GM12878 (cell line): ENCODE measurements at regions not wholly inside any gene's neighbourhood (a gene's known extent, or its start where the extent isn't known, plus 50 kb on each side); places are given as distances from the start of the nearest gene placed in this dataset.

Source experiments
- ATAC-seq: fragments of 200-7000 bp; cut with Tn5 transposase; 3 replicates; pipeline ENCODE4 v1.9.1; 2020; ENCODE audit warnings: mild to moderate bottlenecking, moderate library complexity
- BruUV-seq: library from RNA; stranded (reverse); fragments of 400-500 nt; replicated peaks from 2 replicates; lab custom pipeline; 2021; lab: Mats Ljungman, UMichigan
- CTCF ChIA-PET: fragments of 300-600 bp; sonication (Branson Sonifier 250); formaldehyde crosslinking; extraction: SDS; loops from one replicate; lab custom pipeline; 2021; ENCODE audit warnings: inconsistent platforms; lab: Yijun Ruan, JAX
- POLR2A ChIA-PET: fragments of 350-600 bp; formaldehyde crosslinking; extraction: SDS; loops from one replicate; lab custom pipeline; 2021; ENCODE audit warnings: inconsistent platforms; lab: Charles Lee
- RAD21 ChIA-PET: fragments of 300-600 bp; sonication (Branson Sonifier 250); formaldehyde crosslinking; loops from one replicate; lab custom pipeline; 2023; ENCODE audit warnings: antibody characterized with exemption; ENCODE audit not compliant: unreplicated experiment; lab: Charles Lee
- SMC1A ChIA-PET: fragments of 300-600 bp; sonication (Branson Sonifier 250); formaldehyde crosslinking; loops from one replicate; lab custom pipeline; 2023; ENCODE audit not compliant: unreplicated experiment, uncharacterized antibody; lab: Charles Lee
- DNase-seq: peaks from one replicate; pipeline ENCODE4 v3.0.0-alpha.2; 2011; ENCODE audit warnings: low read depth, low spot score
- FAIRE-seq: peaks from 3 replicates; lab custom pipeline; 2011; peaks lifted over from hg19 to GRCh38; lab: Jason Lieb, UNC
- H2AFZ ChIP-seq: 2 replicates; pipeline ENCODE4 v1.6.0; 2011; ENCODE audit warnings: low read depth, low read length, control low read depth; ENCODE audit not compliant: control insufficient read depth
- H3K27ac ChIP-seq: 2 replicates; pipeline ENCODE4 v1.5.1; 2011; ENCODE audit warnings: control low read depth; ENCODE audit not compliant: control insufficient read depth, insufficient read depth
- H3K27me3 ChIP-seq, 2 experiments: replicated peaks in 1 of 2; 2 replicates each; pipeline versions ENCODE4 v1.6.0 to v1.6.1; 2011; ENCODE audit warnings: low read length in 1 of 2; ENCODE audit not compliant: control insufficient read depth in 2 of 2, insufficient read depth in 2 of 2
- H3K36me3 ChIP-seq, 2 experiments: 2 replicates each; pipeline ENCODE4 v1.5.1; 2011; ENCODE audit warnings: low read length in 1 of 2; ENCODE audit not compliant: control insufficient read depth in 2 of 2, insufficient read depth in 2 of 2
- H3K4me1 ChIP-seq: 2 replicates; pipeline ENCODE4 v1.6.1; 2011; ENCODE audit warnings: mild to moderate bottlenecking, low read length, moderate library complexity, mixed read lengths; ENCODE audit not compliant: control insufficient read depth, insufficient read depth
- H3K4me2 ChIP-seq: 2 replicates; pipeline ENCODE4 v1.6.0; 2011; ENCODE audit warnings: control low read depth; ENCODE audit not compliant: control insufficient read depth, insufficient read depth
- H3K4me3 ChIP-seq: fragments of 200-600 bp; sonication (generic); 2 replicates; pipeline ENCODE4 v1.5.1; 2016
- H3K79me2 ChIP-seq: 2 replicates; pipeline ENCODE4 v1.6.0; 2011; ENCODE audit warnings: low read length; ENCODE audit not compliant: control insufficient read depth, insufficient read depth
- H3K9ac ChIP-seq: 2 replicates; pipeline ENCODE4 v1.8.0; 2011; ENCODE audit warnings: low read length, control low read depth, mixed read lengths; ENCODE audit not compliant: control insufficient read depth, insufficient read depth
- H3K9me3 ChIP-seq: replicated peaks from 3 replicates; pipeline ENCODE4 v1.5.1; 2011; ENCODE audit warnings: mild to moderate bottlenecking, low read length; ENCODE audit not compliant: control insufficient read depth, insufficient read depth
- H4K20me1 ChIP-seq: 2 replicates; pipeline ENCODE4 v1.6.0; 2011; ENCODE audit not compliant: control insufficient read depth, insufficient read depth
- ATF7 ChIP-seq: fragments of 450-650 bp; IDR thresholded peaks from 2 replicates; pipeline ENCODE4 v1.6.1; 2016; ENCODE audit warnings: low read depth, mild to moderate bottlenecking
- CHD2 ChIP-seq: IDR thresholded peaks from 2 replicates; pipeline ENCODE4 v1.6.1; 2011; ENCODE audit warnings: low read depth, low read length, improper control_type of control experiment, borderline replicate concordance
- EZH2 ChIP-seq: IDR thresholded peaks from 2 replicates; pipeline ENCODE4 v1.6.1; 2012; ENCODE audit warnings: low read depth, mild to moderate bottlenecking, control low read depth, inconsistent platforms, low read length, borderline replicate concordance; ENCODE audit not compliant: control insufficient read depth
- GATAD2B ChIP-seq: fragments of 450-650 bp; conservative IDR thresholded peaks from 2 replicates; pipeline ENCODE4 v1.6.1; 2017; ENCODE audit warnings: low read depth, mild to moderate bottlenecking, moderate library complexity
- MTA2 ChIP-seq: fragments of 450-650 bp; IDR thresholded peaks from 2 replicates; pipeline ENCODE4 v1.6.1; 2016; ENCODE audit warnings: low read depth, mild to moderate bottlenecking, moderate library complexity
- MTA3 ChIP-seq: IDR thresholded peaks from 2 replicates; pipeline ENCODE4 v1.6.1; 2012; ENCODE audit warnings: low read length, inconsistent platforms, borderline replicate concordance
- MYB ChIP-seq: fragments of 150-350 bp; IDR thresholded peaks from 2 replicates; pipeline ENCODE4 v1.6.1; 2014; ENCODE audit warnings: mild to moderate bottlenecking, low read depth, low read length, borderline replicate concordance
- NFYA ChIP-seq: IDR thresholded peaks from 2 replicates; pipeline ENCODE4 v1.6.1; 2011; ENCODE audit warnings: low read depth, mild to moderate bottlenecking, low read length, improper control_type of control experiment, borderline replicate concordance
- POLR2A ChIP-seq: IDR thresholded peaks from 2 replicates; pipeline ENCODE4 v1.6.1; 2011; ENCODE audit warnings: low read depth, mild to moderate bottlenecking, low read length
- RELA ChIP-seq: fragments of 450-650 bp; IDR thresholded peaks from 2 replicates; pipeline ENCODE4 v1.8.0; 2014; ENCODE audit warnings: borderline replicate concordance; ENCODE audit not compliant: partially characterized antibody
- SRF ChIP-seq, 2 experiments: IDR thresholded peaks; 2 replicates each; pipeline ENCODE4 v1.6.1; 2011; ENCODE audit warnings: low read depth in 2 of 2, low read length in 2 of 2, mild to moderate bottlenecking in 1 of 2, moderate library complexity in 1 of 2
- STAT3 ChIP-seq: IDR thresholded peaks from 2 replicates; pipeline ENCODE4 v1.6.1; 2011; ENCODE audit warnings: low read depth, low read length, improper control_type of control experiment
- YY1 ChIP-seq: IDR thresholded peaks from 2 replicates; pipeline ENCODE4 v1.6.1; 2011; ENCODE audit warnings: low read depth, mild to moderate bottlenecking, low read length
- WGBS: methylation state at CpG from one replicate; pipeline ENCODE4 v1.1.6; 2016; ENCODE audit warnings: low lambda C conversion rate; ENCODE audit not compliant: insufficient replicate concordance, insufficient coverage; ENCODE audit errors: missing lambda C conversion rate; 5-methylcytosine and 5-hydroxymethylcytosine counted together
- in situ Hi-C: fragments of 300-500 bp; cut with MboI; formaldehyde crosslinking; loops from 9 replicates; pipeline ENCODE4 v1.14.3; 2018; ENCODE audit warnings: mixed read lengths
- intact Hi-C: fragments of 100-400 bp; cut with micrococcal nuclease; formaldehyde crosslinking; loops from one replicate; pipeline ENCODE4 v1.14.2; 2022; ENCODE audit not compliant: unreplicated experiment
- TF ChIP-seq, protein P1 (sequence below): fragments of 450-650 bp; IDR thresholded peaks from 2 replicates; pipeline ENCODE4 v1.6.1; 2017; ENCODE audit warnings: mild to moderate bottlenecking, low read depth, inconsistent platforms; ENCODE audit not compliant: poor library complexity, severe bottlenecking
- TF ChIP-seq, protein P2 (sequence below): fragments of 150-350 bp; IDR thresholded peaks from 2 replicates; pipeline ENCODE4 v1.6.1; 2016; ENCODE audit warnings: low read depth, low read length
- TF ChIP-seq, protein P3 (sequence below), 3 experiments: IDR thresholded peaks in 2 of 3; conservative IDR thresholded peaks in 1 of 3; 2 replicates each; pipeline ENCODE4 v1.5.1; 2011; ENCODE audit warnings: low read depth in 3 of 3, low read length in 3 of 3, mild to moderate bottlenecking in 3 of 3, control low read depth in 2 of 3, moderate library complexity in 2 of 3, inconsistent platforms in 1 of 3, mixed read lengths in 1 of 3; ENCODE audit not compliant: control insufficient read depth in 2 of 3, insufficient read depth in 1 of 3; ENCODE audit errors: extremely low read depth in 1 of 3

DNA sequence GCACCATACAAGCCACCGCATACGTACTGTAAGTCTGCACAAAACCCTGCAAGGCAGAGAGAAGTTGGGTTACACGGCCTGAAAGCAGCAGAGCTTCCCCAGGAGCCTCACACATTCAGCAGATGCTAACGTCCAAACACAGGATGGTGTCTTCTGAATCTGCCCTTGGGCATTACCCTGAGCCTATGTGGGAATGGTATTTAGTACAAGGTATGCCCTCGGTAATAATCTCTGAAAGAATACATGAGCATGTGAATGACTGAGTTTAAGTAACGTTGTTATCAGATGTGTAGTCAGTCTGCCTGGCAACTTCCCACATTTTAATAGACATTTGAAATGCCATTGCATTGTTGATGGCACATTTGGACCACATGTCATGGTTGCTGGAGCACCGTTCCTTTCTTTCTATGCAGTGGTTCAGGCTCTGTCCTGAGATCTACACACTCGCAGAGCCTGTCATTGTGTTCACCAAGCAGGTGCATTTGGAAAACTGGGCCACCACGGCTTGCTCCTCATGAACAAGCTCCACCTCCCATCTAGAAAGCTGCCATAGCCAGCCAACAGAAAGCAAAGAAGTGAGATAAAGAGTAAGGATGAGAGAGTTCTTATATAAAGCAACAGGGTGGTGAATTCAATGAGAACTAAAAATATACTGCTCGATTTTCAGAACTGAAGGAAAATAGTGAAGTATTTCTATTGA lies 136.5 kb upstream of the GGTLC1 start (continued):
- TF ChIP-seq, protein P1, sequence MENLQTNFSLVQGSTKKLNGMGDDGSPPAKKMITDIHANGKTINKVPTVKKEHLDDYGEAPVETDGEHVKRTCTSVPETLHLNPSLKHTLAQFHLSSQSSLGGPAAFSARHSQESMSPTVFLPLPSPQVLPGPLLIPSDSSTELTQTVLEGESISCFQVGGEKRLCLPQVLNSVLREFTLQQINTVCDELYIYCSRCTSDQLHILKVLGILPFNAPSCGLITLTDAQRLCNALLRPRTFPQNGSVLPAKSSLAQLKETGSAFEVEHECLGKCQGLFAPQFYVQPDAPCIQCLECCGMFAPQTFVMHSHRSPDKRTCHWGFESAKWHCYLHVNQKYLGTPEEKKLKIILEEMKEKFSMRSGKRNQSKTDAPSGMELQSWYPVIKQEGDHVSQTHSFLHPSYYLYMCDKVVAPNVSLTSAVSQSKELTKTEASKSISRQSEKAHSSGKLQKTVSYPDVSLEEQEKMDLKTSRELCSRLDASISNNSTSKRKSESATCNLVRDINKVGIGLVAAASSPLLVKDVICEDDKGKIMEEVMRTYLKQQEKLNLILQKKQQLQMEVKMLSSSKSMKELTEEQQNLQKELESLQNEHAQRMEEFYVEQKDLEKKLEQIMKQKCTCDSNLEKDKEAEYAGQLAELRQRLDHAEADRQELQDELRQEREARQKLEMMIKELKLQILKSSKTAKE = no peak

DNA sequence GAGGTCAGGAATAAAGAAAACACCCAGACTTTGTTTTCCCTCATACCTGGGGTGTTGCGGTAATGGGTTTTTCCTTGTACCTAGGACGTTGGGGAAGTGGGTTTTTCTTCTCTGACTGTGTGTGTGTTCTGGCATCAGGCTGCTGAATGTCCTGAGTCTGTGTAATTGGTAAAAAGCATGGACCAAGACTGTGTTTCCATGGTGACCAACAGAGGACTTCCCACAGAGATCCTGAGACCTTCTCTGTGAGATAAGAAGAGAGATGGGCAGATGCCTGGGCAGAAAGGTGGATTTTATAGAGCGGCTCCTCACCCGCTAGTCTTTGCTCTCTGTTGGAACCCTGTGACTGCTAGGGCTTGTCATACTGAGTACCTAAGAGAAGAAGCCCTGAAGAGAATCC lies 135.4 kb upstream of the GGTLC1 start:
- no peak for ATAC-seq
- TF ChIP-seq MTA3 (no peak), CHD2 (no peak), GATAD2B (no peak), ATF7 (no peak), YY1 (no peak), POLR2A (no peak), STAT3 (no peak), NFYA (no peak), RELA (no peak), EZH2 (no peak), SRF (IDR thresholded peaks at IDR 0.05; ENCODE audit: low read depth in 2 of 2, low read length in 2 of 2) (no peak), MYB (no peak), MTA2 (no peak)
- TF ChIP-seq, protein P2, sequence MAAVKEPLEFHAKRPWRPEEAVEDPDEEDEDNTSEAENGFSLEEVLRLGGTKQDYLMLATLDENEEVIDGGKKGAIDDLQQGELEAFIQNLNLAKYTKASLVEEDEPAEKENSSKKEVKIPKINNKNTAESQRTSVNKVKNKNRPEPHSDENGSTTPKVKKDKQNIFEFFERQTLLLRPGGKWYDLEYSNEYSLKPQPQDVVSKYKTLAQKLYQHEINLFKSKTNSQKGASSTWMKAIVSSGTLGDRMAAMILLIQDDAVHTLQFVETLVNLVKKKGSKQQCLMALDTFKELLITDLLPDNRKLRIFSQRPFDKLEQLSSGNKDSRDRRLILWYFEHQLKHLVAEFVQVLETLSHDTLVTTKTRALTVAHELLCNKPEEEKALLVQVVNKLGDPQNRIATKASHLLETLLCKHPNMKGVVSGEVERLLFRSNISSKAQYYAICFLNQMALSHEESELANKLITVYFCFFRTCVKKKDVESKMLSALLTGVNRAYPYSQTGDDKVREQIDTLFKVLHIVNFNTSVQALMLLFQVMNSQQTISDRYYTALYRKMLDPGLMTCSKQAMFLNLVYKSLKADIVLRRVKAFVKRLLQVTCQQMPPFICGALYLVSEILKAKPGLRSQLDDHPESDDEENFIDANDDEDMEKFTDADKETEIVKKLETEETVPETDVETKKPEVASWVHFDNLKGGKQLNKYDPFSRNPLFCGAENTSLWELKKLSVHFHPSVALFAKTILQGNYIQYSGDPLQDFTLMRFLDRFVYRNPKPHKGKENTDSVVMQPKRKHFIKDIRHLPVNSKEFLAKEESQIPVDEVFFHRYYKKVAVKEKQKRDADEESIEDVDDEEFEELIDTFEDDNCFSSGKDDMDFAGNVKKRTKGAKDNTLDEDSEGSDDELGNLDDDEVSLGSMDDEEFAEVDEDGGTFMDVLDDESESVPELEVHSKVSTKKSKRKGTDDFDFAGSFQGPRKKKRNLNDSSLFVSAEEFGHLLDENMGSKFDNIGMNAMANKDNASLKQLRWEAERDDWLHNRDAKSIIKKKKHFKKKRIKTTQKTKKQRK = no peak
- TF ChIP-seq, protein P3, sequence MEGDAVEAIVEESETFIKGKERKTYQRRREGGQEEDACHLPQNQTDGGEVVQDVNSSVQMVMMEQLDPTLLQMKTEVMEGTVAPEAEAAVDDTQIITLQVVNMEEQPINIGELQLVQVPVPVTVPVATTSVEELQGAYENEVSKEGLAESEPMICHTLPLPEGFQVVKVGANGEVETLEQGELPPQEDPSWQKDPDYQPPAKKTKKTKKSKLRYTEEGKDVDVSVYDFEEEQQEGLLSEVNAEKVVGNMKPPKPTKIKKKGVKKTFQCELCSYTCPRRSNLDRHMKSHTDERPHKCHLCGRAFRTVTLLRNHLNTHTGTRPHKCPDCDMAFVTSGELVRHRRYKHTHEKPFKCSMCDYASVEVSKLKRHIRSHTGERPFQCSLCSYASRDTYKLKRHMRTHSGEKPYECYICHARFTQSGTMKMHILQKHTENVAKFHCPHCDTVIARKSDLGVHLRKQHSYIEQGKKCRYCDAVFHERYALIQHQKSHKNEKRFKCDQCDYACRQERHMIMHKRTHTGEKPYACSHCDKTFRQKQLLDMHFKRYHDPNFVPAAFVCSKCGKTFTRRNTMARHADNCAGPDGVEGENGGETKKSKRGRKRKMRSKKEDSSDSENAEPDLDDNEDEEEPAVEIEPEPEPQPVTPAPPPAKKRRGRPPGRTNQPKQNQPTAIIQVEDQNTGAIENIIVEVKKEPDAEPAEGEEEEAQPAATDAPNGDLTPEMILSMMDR (IDR thresholded peaks at IDR 0.05 in 2 of 3, conservative IDR thresholded peaks at IDR 0.05 in 1 of 3; ENCODE audit: control insufficient read depth in 2 of 3, extremely low read depth in 1 of 3, insufficient read depth in 1 of 3, low read depth in 3 of 3, low read length in 3 of 3) = no peak
- BruUV-seq = no TSS peak
- Histone ChIP-seq H3K36me3 (no peaks in the 10 kb centered on the region), H3K4me1 (no peaks in the 10 kb centered on the region), H4K20me1 (no peaks in the 10 kb centered on the region), H2AFZ (no peak overlapping the region), H3K27me3 (no peaks in the 10 kb centered on the region; a peak in 2 of 4 replicates), H3K4me2 (no peak overlapping the region), H3K79me2 (no peaks in the 10 kb centered on the region), H3K4me3 (no peak overlapping the region), H3K27ac (no peak overlapping the region), H3K9me3 (no peaks in the 10 kb centered on the region), H3K9ac (no peak overlapping the region)
- no peak for DNase-seq
- POLR2A ChIA-PET = no interaction called here
- no peak for FAIRE-seq
- in situ Hi-C loops (no loop called here), intact Hi-C loops (no loop called here)
- 48% methylated on average over 4 of the region's 4 CpGs for WGBS
- SMC1A ChIA-PET = no interaction called here
- CTCF ChIA-PET = no interaction called here
- RAD21 ChIA-PET = no interaction called here
